Colonic mucosa (tissue), 4 donors: ENCODE measurements at regions not wholly inside any gene's neighbourhood (a gene's known extent, or its start where the extent isn't known, plus 50 kb on each side); places are given as distances from the start of the nearest gene placed in this dataset.
"Not testable (repeated sequence)": the region's sequence is repeated elsewhere in the genome, so short reads cannot be mapped to it uniquely, and the experiment has no call there.

ENCODE experiments used
- DNase-seq: peaks from one replicate; pipeline ENCODE4 v3.0.0-alpha.2; 2020
- H3K27ac ChIP-seq: fragments of 200-600 bp; one replicate; pipeline ENCODE4 v1.8.0; 2021
- H3K27me3 ChIP-seq: fragments of 200-600 bp; one replicate; pipeline ENCODE4 v1.8.0; 2021
- H3K36me3 ChIP-seq: fragments of 200-600 bp; one replicate; pipeline ENCODE4 v1.8.0; 2021
- H3K4me1 ChIP-seq: fragments of 200-600 bp; one replicate; pipeline ENCODE4 v1.8.0; 2021; ENCODE audit warnings: mild to moderate bottlenecking
- H3K4me3 ChIP-seq: fragments of 200-600 bp; one replicate; pipeline ENCODE4 v1.8.0; 2021
- H3K9ac ChIP-seq, 2 donors: one replicate each; pipeline ENCODE4 v1.7.0; 2013; ENCODE audit warnings: control low read depth in 2 of 2, low read depth in 2 of 2, low read length in 2 of 2
- H3K9me3 ChIP-seq: fragments of 200-600 bp; one replicate; pipeline ENCODE4 v1.8.0; 2021
- CTCF ChIP-seq: fragments of 200-600 bp; IDR thresholded peaks from one replicate; pipeline ENCODE4 v1.8.0; 2022; ENCODE audit warnings: antibody characterized with exemption, mild to moderate bottlenecking
- intact Hi-C: fragments of 100-400 bp; cut with DNase I; formaldehyde crosslinking; loops from one replicate; pipeline ENCODE4 v1.14.1; 2022
- donor health status: healthy.
- donor health status: DM: no; HTN: no; CAD: no.
- donor health status: DM: no; HTN: no; CAD: no.

- Histone ChIP-seq H3K27ac (no peak overlapping the region), H3K9me3 (no peaks in the 10 kb centered on the region), H3K9ac (no peak overlapping the region), H3K4me3 (no peak overlapping the region), H3K4me1 (no peaks in the 10 kb centered on the region), H3K36me3 (no peaks in the 10 kb centered on the region), H3K27me3 (no peaks in the 10 kb centered on the region)
- intact Hi-C loops: no loop called here
- TF ChIP-seq CTCF: no peak
- no peak for DNase-seq
Measured at GRCh38 chr2:139674577-139674976, 894.4 kb upstream of the NXPH2 start.

GRCh38 chr2:139673447-139673846 lies 893.3 kb upstream of the NXPH2 start:
- not testable (repeated sequence) for H3K27me3 ChIP-seq

GRCh38 chr2:139669675-139670074 lies 889.5 kb upstream of the NXPH2 start:
- Histone ChIP-seq H3K36me3 (no peaks in the 10 kb centered on the region), H3K27me3 (no peaks in the 10 kb centered on the region), H3K9me3 (no peaks in the 10 kb centered on the region), H3K9ac (no peak overlapping the region), H3K4me3 (no peak overlapping the region), H3K27ac (no peak overlapping the region), H3K4me1 (no peaks in the 10 kb centered on the region)
- intact Hi-C loops: no loop called here
- no peak for DNase-seq
- no peak for TF ChIP-seq CTCF

More at GRCh38 chr2:139673447-139673846, 893.3 kb upstream of the NXPH2 start:
- H3K27ac ChIP-seq, H3K9me3 ChIP-seq, H3K36me3 ChIP-seq, H3K9ac ChIP-seq, DNase-seq, H3K4me1 ChIP-seq, intact Hi-C loops, H3K4me3 ChIP-seq: not testable (repeated sequence)

GRCh38 chr2:139652385-139652784 lies 872.2 kb upstream of the NXPH2 start:
- Histone ChIP-seq H3K36me3 (no peaks in the 10 kb centered on the region), H3K4me1 (no peaks in the 10 kb centered on the region), H3K9ac (no peak overlapping the region), H3K27ac (no peak overlapping the region), H3K9me3 (no peaks in the 10 kb centered on the region), H3K27me3 (no peaks in the 10 kb centered on the region), H3K4me3 (no peak overlapping the region)
- intact Hi-C loops: no loop called here
- TF ChIP-seq CTCF: no peak
- DNase-seq: no peak

- H3K27ac ChIP-seq: no peak overlapping the region
- TF ChIP-seq CTCF: no peak
- no peaks in the 10 kb centered on the region for H3K36me3 ChIP-seq
- no peaks in the 10 kb centered on the region for H3K27me3 ChIP-seq
- H3K4me3 ChIP-seq: no peak overlapping the region
- intact Hi-C loops: no loop called here
- H3K9ac ChIP-seq: no peak overlapping the region
- no peaks in the 10 kb centered on the region for H3K9me3 ChIP-seq
- no peak for DNase-seq
- no peaks in the 10 kb centered on the region for H3K4me1 ChIP-seq
Measured at GRCh38 chr2:139645617-139646016, 865.4 kb upstream of the NXPH2 start.

- Histone ChIP-seq H3K27ac (no peak overlapping the region), H3K27me3 (no peaks in the 10 kb centered on the region), H3K9me3 (no peaks in the 10 kb centered on the region), H3K4me1 (no peaks in the 10 kb centered on the region), H3K4me3 (no peak overlapping the region), H3K36me3 (no peaks in the 10 kb centered on the region), H3K9ac (no peak overlapping the region)
- DNase-seq: no peak
- no peak for TF ChIP-seq CTCF
- intact Hi-C loops: no loop called here
Measured at GRCh38 chr2:139643139-139643538, 862.9 kb upstream of the NXPH2 start.
